NAMALWA (cell line): ENCODE measurements at regions not wholly inside any gene's neighbourhood (a gene's known extent, or its start where the extent isn't known, plus 50 kb on each side); places are given as distances from the start of the nearest gene placed in this dataset.

Experiments used
- DNase-seq: peaks from one replicate; pipeline ENCODE4 v3.0.0-alpha.2; 2015; ENCODE audit warnings: low spot score

- no peak for DNase-seq
These were observed 109.6 kb upstream of the KCNN2 start for GRCh38 chr5:114252226-114252625.

GRCh38 chr5:114255260-114255659, 106.6 kb upstream of the KCNN2 start:
- DNase-seq = no peak

- no peak for DNase-seq
These were observed 99.9 kb upstream of the KCNN2 start for GRCh38 chr5:114261989-114262388.

GRCh38 chr5:114265432-114266060, 96.3 kb upstream of the KCNN2 start:
- DNase-seq = no peak

GRCh38 chr5:114266374-114266773, 95.5 kb upstream of the KCNN2 start:
- no peak for DNase-seq

GRCh38 chr5:114296191-114296590, 65.7 kb upstream of the KCNN2 start:
- no peak for DNase-seq

GRCh38 chr5:114297915-114298314, 64.0 kb upstream of the KCNN2 start:
- DNase-seq = no peak

- peak; percentile 47 for DNase-seq
These were observed 56.3 kb upstream of the KCNN2 start for GRCh38 chr5:114305402-114306207.

- DNase-seq = no peak
These were observed 53.9 kb upstream of the KCNN2 start for GRCh38 chr5:114308017-114308416.

- DNase-seq = no peak
These were observed 53.4 kb upstream of the KCNN2 start for GRCh38 chr5:114308508-114308907.

GRCh38 chr5:114310666-114311065, 51.2 kb upstream of the KCNN2 start:
- DNase-seq = no peak

- DNase-seq = no peak
These were observed 50.6 kb upstream of the KCNN2 start for GRCh38 chr5:114311281-114311680.

- no peak for DNase-seq
These were observed 49.9 kb upstream of the KCNN2 start for GRCh38 chr5:114311968-114312367.
